HG03575 (cell line): ENCODE measurements at regions not wholly inside any gene's neighbourhood (a gene's known extent, or its start where the extent isn't known, plus 50 kb on each side); places are given as distances from the start of the nearest gene placed in this dataset.
"Not testable (repeated sequence)": the region's sequence is repeated elsewhere in the genome, so short reads cannot be mapped to it uniquely, and the experiment has no call there.

Experiments
- ATAC-seq: cut with Tn5 transposase; IDR thresholded peaks from one replicate; pipeline ENCODE4 v1.9.1; 2021; ENCODE audit not compliant: unreplicated experiment, insufficient number of reproducible peaks, low FRiP score; ENCODE audit errors: extremely low read depth

- ATAC-seq: no peak
Measured at GRCh38 chr20:40087496-40087895, 601.5 kb downstream of the MAFB start.

- no peak for ATAC-seq
Measured at GRCh38 chr20:40085513-40085912, 603.5 kb downstream of the MAFB start.

GRCh38 chr20:40082436-40082835 is 606.6 kb downstream of the MAFB start:
- no peak for ATAC-seq

- ATAC-seq: no peak
Measured at GRCh38 chr20:40081653-40082052, 607.4 kb downstream of the MAFB start.

- no peak for ATAC-seq
Measured at GRCh38 chr20:40080041-40080652, 608.9 kb downstream of the MAFB start.

- no peak for ATAC-seq
Measured at GRCh38 chr20:40073535-40074111, 615.4 kb downstream of the MAFB start.

GRCh38 chr20:40072907-40073306 is 616.1 kb downstream of the MAFB start:
- no peak for ATAC-seq

GRCh38 chr20:40056171-40056570 is 632.9 kb downstream of the MAFB start:
- ATAC-seq: no peak

- no peak for ATAC-seq
Measured at GRCh38 chr20:40055711-40056110, 633.3 kb downstream of the MAFB start.

GRCh38 chr20:40054311-40054710 is 634.7 kb downstream of the MAFB start:
- no peak for ATAC-seq

- ATAC-seq: no peak
Measured at GRCh38 chr20:40050596-40050995, 638.4 kb downstream of the MAFB start.

- ATAC-seq: no peak
Measured at GRCh38 chr20:40049854-40050253, 639.2 kb downstream of the MAFB start.

- no peak for ATAC-seq
Measured at GRCh38 chr20:40046703-40047102, 642.3 kb downstream of the MAFB start.

- ATAC-seq: no peak
Measured at GRCh38 chr20:40037511-40037910, 651.5 kb downstream of the MAFB start.

- no peak for ATAC-seq
Measured at GRCh38 chr20:40029589-40029988, 659.4 kb downstream of the MAFB start.

- ATAC-seq: no peak
Measured at GRCh38 chr20:40019510-40019909, 669.5 kb downstream of the MAFB start.

GRCh38 chr20:40017765-40018164 is 671.3 kb downstream of the MAFB start:
- no peak for ATAC-seq

GRCh38 chr20:40016890-40017289 is 672.1 kb downstream of the MAFB start:
- no peak for ATAC-seq

GRCh38 chr20:40016392-40016791 is 672.6 kb downstream of the MAFB start:
- ATAC-seq: no peak

- ATAC-seq: not testable (repeated sequence)
Measured at GRCh38 chr20:40012026-40012425, 677.0 kb downstream of the MAFB start.

GRCh38 chr20:40010483-40010882 is 678.6 kb downstream of the MAFB start:
- ATAC-seq: no peak
